SIG-M5 (cell line): ENCODE measurements at regions not wholly inside any gene's neighbourhood (a gene's known extent, or its start where the extent isn't known, plus 50 kb on each side); places are given as distances from the start of the nearest gene placed in this dataset.

ENCODE experiments used
- DNase-seq: peaks from one replicate; lab custom pipeline; 2025; lab: John Stamatoyannopoulos, UW

DNA sequence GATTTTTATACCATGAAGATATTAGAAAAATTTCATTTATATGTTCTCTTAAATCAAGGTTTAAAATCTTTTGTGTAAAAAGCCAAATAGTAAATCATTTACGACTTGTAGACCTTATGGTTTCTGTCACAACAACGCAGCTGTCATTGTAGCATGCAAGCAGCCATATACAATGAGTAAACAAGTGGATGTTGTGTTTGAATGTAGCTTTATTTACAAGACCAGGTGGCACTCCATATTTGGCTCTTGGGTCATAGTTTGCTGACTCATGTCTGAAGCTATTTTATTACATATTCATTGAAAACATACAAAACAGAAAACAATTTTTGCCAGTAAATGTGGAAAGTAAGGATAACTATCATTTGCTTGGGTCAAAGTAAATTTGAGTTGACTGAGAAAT, 930.8 kb downstream of the SLITRK5 start:
- no peak for DNase-seq

DNA sequence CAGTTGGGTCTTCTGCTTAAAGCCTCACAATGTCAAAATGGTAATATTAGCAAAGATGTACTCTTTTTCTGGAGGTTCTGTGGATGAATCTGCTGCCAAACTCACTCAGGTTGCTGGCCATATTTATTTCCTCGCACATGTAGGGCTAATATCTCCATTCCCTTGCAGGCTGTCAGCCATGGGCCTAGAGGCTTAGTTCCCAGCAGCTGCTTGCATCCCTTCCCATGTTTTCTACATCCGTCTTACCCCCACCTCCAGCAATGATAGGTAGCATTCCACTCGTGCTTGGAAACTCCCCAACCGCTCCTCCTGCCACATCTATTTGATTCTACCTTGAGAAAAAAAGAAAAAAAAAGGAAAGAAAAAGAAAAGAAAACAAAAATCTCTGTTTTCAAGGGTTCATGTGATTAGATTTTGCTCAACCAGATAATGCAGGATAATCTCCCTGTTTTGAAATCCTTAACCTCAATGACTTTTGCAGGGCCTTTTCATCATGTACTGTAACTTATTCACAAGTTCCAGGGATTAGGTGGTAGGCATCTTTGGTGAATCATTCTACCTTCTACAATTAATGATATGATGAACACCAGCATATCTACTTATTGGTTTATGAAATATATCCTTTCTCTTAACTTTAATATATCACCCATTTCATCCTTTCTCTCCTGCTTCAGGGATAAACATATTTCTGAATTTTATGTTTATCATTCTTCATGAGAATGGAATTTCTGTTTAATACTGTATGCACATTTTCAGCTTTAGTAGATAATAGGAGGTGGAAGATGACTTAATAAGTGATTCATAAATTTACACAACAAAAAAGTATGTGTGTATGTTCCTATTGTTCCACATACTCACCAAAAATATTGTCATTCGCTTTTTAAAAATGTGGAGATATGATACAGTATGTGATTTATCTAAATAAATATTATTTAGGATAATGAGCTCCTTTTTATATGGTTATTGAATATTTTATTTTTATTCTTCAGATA, 931.9 kb downstream of the SLITRK5 start:
- DNase-seq = no peak

DNA sequence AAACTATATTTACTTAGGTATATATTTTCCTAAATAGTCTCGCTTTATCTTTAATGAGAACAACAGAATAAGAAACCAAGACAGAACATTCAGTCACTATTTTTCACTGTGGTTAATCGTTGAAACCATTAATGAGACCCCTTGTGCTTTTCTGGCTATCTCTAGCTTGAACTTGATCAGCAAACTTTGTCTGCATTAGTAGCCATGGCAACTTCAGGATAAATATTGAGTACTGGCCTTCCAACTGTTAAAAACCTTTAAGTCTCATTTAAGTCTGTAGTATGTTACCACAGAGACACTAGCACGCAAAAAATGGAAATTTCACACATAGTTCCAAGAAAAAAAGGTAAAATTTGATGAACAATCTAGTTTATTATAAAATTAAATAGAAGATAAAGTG, 946.0 kb downstream of the SLITRK5 start:
- DNase-seq = no peak

DNA sequence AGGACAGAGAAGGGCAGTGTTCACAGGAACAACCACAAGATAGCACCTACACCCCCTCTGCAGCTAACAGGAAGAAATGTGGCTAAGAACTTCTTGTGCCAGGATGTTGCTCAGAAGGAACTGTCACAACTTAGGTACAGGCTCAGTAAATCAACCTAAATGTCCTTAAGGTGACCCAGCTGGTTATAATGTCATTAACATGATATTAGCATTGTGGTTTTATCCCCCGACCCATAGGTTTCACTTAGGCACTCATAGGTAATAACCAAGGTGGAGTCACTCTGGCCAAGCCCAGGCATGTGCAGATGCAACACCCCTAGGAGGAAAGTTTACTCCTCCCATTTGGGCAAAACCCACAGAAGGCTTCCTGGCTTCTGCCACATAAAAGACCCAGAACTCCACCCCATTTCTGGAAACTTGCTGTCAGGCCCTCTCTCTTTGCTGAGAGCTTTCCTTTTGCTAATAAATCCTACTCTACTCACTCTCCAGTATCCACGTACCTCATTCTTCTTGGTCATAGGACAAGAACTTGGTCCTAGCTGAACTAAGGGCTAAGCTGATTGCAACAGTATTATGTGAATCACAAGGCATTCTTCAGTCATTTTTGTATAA, 951.3 kb downstream of the SLITRK5 start:
- no peak for DNase-seq

DNA sequence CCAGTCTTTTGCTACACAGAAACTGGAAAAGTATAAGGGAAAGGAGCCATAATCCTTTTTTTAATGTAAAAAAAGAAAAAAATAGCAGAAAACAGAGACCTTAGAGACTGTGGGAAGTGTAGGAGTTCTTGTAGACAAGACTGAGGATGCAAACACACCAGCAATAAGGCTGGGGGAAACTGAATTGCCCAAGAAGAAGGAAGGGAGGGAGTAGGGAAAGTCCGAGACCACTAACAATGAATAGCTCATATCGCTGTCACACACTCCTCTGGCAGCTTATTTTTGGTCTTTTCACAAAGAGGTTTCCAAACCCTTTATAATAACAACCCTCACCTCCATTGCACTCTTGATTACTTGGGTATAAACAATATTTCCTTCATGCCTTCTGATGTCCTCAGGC, 952.0 kb downstream of the SLITRK5 start:
- DNase-seq = no peak

DNA sequence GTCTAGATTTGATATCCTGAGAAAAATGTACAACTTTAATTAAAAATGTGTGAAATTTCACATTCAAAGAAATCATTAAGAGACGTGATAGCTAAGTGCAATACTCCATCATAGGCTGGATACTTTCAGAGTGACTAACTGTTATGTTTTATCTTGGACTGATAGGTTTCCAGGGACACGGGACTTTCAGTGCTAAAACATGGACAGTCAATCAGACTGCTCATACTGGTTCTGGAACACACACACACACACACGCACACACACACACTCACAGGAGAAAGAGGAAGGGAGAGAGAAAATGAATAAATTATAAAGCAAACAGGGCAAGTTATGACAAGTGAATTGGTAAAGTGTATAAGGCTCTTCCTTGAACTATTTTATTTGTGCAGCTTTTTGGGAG, 955.9 kb downstream of the SLITRK5 start:
- DNase-seq = no peak

DNA sequence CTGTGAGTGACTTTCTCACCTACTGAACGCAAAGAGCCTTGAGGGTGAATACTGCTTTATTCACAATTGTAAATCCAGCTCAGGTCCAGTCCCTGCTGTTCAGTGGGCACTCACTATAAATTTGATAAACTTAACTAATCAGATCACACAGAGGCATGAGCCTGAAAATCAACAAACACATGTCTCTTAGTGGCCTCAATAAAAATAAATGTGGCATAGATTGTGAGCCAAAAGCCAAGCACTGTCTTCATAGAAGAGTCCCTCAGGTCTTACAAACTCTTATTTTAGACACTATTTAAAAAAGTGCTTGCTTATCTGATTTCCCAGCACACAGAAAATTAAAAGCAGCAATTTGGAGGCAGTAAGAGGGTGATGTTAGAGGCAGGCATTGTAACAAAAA, 957.7 kb downstream of the SLITRK5 start:
- DNase-seq = no peak

DNA sequence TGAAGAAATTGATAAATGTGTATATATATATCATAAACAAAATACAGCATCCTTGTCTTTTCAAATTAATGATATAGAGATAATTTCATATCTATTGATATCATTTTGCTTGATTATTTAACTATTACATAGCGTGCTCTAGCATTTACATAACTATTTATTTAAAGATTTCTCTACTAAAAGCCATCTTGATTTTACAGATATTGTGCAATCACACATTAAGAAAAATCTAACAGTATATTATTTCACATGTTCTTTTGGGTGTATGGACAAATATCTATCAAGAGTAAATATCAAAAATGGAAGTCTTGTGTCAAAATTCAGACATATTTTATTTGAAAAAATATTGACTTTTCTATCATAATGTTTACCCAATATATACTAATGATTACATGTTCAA, 966.8 kb downstream of the SLITRK5 start:
- no peak for DNase-seq

DNA sequence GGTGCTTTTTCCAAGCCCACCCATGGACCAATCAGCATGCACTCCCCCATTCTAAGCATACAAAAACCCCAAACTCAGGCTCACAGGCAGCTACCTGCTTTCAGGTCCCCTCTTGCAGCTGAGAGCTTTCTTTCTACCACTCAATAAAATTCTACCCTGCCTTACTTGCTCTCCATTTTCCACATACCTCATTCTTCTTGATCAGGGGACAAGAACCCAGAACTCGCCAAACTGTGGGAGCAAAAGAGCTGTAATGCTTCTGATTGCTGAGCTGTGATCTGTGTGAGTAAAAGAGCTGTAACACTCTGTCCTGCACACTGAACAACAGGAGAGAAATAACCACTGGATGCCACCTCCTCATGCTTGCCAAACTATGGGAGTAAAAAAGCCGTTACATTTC, 972.1 kb downstream of the SLITRK5 start:
- no peak for DNase-seq

DNA sequence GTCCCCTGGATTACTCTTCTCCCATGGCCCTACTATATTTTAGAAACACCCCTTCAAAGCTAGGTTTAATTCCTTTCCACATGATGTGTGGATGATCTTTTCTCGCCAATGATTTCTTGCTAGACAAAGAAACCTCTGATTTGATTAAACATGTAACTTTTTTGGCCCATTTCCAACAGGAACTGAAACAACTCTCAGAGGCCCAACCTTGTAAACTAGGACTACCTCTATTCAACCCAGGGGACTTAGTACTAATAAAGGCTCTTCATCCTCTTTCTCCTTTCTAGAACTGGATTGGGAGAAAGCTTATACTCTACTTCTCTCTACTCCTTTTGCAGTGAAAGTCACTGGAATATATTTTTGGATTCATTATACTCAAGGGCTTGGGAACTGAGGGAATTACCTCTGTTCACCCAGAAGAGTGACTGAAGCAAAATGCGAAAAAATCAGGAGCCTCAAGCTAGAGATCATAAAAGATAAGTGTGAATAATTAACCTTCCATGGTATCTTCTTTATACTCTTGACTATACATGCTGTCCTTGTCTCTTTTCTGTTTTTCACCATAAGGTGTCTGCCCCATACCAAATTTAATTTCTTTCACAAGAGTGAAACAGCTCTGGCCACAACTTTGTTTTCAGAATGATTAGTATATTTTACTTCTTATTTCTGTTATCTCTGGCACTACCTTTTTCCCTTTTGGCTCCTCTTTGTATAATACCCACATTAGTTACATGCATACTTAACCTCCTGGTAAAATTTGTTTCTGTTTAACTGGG, 977.6 kb downstream of the SLITRK5 start:
- DNase-seq = no peak

DNA sequence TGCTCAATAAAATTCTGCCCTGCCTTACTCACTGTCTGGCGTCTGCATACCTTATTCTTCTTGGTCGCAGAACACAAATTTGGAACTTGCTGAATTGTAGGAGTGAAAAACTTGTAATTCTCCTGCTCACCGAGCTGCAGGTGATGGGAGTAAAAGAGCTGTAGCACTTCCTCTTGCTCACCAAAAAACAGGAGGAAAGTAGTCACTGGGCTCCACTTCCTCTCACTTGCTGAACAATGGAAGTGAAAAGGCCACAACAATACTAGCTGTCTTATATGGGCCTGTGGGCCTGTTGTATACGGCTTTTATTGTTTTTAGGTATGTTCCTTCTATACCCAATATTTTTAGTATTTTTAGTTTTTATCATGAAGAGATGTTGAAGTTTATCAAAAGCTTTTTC, 978.7 kb downstream of the SLITRK5 start:
- DNase-seq = no peak

DNA sequence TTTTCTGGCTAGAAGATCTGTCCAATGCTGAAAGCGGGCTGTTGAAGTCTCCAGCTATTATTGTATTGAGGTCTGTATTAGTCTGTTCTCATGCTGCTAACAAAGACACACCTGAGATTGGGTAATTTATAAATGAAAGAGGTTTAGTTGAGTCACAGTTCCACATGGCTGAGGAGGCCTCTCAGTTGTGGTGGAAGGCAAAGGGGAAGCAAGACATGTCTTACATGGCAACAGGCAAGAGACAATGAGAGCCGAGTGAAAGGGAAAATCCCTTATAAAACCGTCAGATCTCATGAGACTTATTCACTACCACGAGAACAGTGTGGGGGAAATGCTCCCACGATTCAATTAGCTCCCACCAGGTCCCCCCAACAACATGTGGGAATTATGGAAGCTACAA, 980.4 kb downstream of the SLITRK5 start:
- DNase-seq = no peak

DNA sequence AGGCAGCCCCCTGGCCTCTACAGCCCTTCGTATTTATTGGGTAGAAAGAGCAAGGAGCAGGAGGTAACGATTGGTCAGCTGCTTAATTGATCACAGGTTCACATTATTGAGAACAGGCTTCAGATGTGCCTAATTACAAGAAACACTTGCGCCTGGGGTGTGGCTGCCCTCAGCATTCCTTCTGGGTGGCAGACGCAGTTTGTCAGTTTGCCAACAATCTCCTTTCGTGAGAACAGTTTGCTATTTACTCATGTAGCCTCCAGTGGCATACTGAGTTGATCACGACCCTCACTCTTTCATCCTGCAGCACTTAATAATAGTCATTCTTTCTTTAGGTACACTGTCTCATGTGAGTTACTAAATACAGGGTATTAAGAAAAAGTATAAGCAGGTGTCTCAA, 985.6 kb downstream of the SLITRK5 start:
- DNase-seq = no peak

DNA sequence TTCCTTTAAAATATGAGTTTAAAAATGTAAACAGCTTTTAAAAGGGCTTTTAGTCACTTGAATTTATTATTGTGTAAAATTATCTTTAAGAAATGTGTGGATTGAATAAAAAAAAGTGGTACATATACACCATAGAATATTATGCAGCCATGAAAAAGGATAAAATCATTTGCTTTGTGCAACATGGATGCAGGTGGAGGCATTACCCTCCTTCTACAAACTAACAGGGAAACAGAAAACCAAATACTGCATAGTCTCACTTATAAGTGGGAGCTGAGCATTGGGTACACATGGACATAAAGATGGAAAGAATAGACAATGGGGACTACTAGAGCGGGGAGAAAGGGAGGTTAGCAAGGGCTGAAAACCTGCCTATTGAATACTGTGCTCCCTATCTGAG, 999.3 kb downstream of the SLITRK5 start:
- DNase-seq = no peak

DNA sequence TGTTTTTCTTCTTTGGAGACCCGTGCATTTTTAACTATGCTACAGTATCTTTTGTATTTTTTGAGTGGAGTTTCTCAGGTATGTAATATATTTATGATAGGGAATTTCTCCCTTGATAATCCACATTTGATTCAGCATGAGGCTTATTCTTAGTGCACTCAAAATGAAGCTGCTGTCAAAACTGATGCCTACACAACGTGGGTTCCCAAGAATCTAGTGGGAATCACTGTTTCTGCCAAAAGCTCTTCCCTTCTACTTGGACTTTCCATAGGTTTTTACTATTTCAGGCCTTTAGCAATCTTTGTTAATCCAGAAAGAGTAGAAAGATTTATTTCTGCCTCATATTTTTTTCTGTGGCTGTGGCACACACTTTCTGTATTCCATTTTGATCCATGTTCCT, 1003.7 kb downstream of the SLITRK5 start:
- no peak for DNase-seq

DNA sequence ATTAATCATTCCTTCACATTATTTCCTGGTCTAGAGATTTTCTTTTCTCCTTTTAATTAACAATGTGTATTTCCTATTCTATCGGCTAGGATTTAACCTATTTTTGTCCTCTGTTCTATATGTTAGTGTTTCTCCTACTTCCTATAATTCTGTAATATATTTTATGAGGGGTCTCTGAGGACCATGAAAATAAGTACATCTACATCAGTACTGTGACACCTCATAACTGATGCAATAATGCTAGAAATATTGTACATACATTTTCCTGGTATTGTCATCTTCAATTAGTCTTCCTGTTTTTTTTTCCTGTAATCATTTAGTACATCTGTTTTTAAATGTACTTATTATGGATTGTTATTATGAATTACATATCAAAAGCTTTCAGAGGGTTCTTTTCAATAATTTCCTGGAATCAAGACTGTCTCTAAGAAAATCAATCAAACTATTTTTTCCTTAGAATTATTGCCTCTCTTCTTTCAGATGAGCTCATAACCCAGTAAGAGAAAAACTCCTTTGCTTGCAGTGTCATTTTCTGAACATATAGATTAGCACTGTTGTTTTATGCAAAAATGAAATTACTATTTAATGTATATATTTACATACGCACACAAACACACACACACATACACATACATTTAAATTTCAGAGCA, 1004.3 kb downstream of the SLITRK5 start:
- no peak for DNase-seq

DNA sequence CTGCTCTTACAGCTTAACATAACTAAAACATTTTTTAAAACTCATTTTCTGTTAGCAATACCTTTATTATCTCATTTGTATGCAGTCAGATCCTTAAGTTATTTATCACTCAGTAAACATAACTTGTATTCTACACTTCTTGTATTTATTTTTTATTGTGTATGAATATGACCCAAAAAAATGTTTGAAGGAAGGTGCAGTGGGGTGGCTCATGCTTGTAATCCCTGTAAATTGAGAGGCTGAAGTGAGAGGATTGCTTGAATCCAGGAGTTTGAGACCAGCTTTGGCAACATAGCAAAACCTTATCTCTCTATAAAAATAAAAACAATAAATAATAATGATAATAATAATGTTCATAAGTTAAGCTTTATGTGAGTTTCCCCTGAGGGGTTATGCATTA, 1004.8 kb downstream of the SLITRK5 start:
- no peak for DNase-seq

DNA sequence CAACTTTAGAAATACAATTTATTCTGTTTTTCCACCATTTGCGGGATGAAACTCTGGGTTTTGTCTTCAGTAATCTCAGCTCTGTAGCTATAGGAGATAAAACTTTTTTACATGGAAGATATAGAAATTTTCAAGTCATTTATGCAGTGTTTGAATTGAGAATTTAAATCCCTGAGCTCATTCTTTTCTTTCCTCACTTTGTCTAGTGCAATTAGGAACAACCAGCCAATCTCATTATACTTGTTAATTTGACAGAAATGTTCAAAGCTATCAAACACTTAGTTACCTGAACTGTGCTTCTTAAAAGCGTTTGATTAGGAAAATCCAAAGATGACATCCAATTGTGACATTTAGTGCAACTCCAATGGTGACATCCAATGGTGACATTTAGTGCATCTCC, 1014.3 kb downstream of the SLITRK5 start:
- DNase-seq = no peak

DNA sequence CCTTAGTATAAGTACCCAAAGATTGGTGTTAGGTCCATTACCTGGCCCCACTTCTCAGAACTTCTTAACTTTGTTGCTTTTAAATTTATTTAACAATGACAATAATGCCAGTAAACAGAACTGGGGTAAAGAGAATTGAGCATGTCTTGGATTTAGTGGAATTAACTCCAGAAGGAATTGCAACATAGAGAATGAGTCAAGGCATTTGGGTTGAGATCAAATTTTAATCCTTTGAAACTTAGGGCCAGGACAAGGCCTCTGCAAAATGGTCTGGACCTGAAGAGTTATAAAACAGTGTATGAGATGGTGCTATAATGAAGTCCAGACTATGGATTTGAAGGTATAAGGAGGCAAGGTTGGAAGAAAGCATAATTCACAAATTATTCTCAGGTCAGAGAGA, 1030.4 kb downstream of the SLITRK5 start:
- DNase-seq = no peak

DNA sequence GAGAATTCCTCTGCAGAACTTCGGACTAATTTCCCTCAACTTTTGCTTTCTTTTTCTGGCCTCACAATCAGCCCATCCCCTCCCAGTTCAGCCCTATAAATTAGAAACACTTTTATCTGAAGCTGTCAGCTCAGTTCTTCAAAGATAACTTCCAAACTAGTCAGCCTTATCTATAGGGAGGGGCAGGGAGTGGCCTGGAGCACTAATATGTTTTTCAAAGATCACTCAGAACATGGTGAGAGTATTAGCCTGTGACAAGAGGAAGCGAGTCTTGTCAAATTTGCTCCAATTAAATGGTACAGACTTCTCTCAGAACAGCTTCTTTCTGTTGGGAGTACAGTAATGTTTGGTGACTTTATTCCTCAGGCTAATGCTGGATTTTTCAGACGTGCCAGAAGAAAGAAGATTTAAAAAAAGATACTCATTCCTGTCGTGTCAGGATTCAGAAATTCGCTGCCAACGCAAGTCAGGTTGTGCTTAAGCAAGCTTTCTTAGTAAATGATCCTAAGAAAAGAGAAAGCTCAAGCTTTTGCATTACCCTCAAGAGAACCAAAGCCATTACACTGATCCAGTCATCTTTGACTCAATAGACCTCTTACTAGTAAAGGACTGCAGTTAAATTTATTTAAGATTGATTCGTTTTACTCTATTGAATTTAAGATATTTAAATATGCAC, 1033.6 kb downstream of the SLITRK5 start:
- DNase-seq = no peak

DNA sequence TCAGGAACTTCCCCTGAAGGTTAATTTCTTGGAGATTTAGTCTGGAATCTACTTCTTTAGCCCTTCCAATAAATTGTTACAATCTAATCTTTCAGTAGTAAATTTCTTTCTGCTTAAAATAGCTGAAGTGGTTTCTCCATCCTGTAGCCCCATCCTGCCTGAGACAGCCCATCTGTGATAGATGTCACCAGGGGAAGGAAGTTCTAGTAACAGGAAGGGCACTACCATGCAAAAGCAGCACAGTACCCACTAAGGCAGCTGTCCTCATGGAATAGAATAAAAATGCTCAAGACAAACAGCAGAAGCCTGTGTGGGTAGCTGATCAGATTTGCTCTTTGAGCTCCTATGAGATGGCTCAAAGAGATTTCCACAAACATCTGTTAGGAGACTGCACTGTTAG, 1036.5 kb downstream of the SLITRK5 start:
- no peak for DNase-seq

DNA sequence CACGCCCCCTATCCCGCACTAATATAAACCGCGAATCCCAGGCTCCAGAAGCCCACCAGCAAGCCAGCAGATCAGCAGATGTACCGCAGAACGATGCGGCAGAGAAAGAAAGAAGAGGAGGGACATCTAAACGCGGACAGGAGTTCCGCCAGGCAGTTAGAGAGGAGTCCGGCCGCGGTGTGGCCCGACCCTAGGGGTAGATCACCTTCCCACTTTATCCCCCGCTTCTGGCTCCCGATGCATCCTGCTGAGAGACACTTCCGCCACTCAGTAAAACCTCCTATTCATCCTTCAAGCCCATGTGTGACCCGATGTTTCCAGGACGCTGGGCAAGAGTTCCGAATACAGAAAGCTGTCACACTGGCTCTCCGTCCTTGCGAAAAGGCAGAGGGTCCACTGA, 1046.8 kb downstream of the SLITRK5 start:
- DNase-seq = no peak
